Astrocyte (in vitro differentiated cells and primary cell): ENCODE measurements at regions not wholly inside any gene's neighbourhood (a gene's known extent, or its start where the extent isn't known, plus 50 kb on each side); places are given as distances from the start of the nearest gene placed in this dataset.

Experiments used
- EZH2 ChIP-seq: IDR thresholded peaks from 2 replicates; pipeline ENCODE4 v1.6.1; 2012; ENCODE audit warnings: mild to moderate bottlenecking, low read length, inconsistent platforms; ENCODE audit not compliant: insufficient read depth
- TF ChIP-seq, protein P1 (sequence below): IDR thresholded peaks from 2 replicates; pipeline ENCODE4 v1.5.1; 2011; ENCODE audit warnings: low read depth, mild to moderate bottlenecking, inconsistent platforms, low read length, moderate library complexity; ENCODE audit not compliant: insufficient read depth

DNA sequence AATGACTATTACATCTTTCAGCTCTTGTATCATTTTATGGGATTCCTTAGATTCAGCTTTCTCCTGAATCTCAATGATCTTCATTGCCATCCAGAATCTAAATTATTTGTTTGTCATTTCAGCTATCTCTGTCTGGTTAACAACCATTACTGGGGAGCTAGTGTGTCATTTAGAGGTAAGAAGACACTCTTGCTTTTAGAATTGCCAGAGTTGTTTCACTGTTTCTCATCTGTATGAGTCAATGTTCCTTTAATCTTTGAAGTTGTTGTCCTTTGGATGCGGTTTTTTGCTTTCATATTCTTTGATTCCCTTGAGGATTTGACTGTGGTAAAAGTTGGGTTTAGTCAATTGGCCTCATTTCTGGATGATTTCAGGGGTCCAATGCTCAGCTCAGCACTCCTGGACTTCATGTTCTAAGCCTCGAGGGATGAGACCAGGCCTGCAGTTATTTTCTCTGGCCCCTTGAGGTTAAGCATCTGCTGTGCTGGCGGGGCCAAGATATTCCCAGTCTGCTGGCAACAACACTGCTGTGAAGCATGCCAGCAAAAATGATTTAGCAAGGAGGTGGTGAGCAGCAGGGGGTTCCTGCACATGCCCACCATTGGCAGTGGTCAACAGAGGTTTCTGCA, 102.4 kb upstream of the PCSK5 start:
- TF ChIP-seq, protein P1, sequence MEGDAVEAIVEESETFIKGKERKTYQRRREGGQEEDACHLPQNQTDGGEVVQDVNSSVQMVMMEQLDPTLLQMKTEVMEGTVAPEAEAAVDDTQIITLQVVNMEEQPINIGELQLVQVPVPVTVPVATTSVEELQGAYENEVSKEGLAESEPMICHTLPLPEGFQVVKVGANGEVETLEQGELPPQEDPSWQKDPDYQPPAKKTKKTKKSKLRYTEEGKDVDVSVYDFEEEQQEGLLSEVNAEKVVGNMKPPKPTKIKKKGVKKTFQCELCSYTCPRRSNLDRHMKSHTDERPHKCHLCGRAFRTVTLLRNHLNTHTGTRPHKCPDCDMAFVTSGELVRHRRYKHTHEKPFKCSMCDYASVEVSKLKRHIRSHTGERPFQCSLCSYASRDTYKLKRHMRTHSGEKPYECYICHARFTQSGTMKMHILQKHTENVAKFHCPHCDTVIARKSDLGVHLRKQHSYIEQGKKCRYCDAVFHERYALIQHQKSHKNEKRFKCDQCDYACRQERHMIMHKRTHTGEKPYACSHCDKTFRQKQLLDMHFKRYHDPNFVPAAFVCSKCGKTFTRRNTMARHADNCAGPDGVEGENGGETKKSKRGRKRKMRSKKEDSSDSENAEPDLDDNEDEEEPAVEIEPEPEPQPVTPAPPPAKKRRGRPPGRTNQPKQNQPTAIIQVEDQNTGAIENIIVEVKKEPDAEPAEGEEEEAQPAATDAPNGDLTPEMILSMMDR = no peak
- no peak for TF ChIP-seq EZH2
